ENCODE measurements at regions not wholly inside any gene's neighbourhood (a gene's known extent, or its start where the extent isn't known, plus 50 kb on each side); places are given as distances from the start of the nearest gene placed in this dataset.

- TF ChIP-seq CTCF (IDR thresholded peaks at IDR 0.05; ENCODE audit: low read length), result no peak
- TF ChIP-seq EZH2 (IDR thresholded peaks at IDR 0.05; ENCODE audit: borderline replicate concordance, low read length), result no peak
These were observed 374.9 kb upstream of the IRAK1BP1 start for GRCh38 chr6:78492351-78493017.

Data from OCI-LY1 (cell line).